Tibial nerve (tissue), 4 donors: ENCODE measurements at regions not wholly inside any gene's neighbourhood (a gene's known extent, or its start where the extent isn't known, plus 50 kb on each side); places are given as distances from the start of the nearest gene placed in this dataset.

Experiments
- CTCF ChIP-seq, 5 experiments: fragments of 200-600 bp in 3 of 5; fragments of 450-650 bp in 2 of 5; sonication (generic) in 3 of 5; IDR thresholded peaks; one replicate each; pipeline ENCODE4 v1.5.1; 2016 to 2019; ENCODE audit warnings: antibody characterized with exemption in 5 of 5, mild to moderate bottlenecking in 3 of 5, moderate library complexity in 2 of 5
- EP300 ChIP-seq, 2 donors: sonication (generic); formaldehyde crosslinking; IDR thresholded peaks; one replicate each; pipeline ENCODE4 v1.6.1; 2017; ENCODE audit warnings: antibody characterized with exemption in 2 of 2, mild to moderate bottlenecking in 1 of 2

GRCh38 chr13:111399334-111399733, 78.9 kb downstream of the TEX29 start:
- TF ChIP-seq CTCF (IDR thresholded peaks at IDR 0.05) (no peak), EP300 (IDR thresholded peaks at IDR 0.05) (no peak)
